Neutrophil (primary cell): ENCODE measurements at regions not wholly inside any gene's neighbourhood (a gene's known extent, or its start where the extent isn't known, plus 50 kb on each side); places are given as distances from the start of the nearest gene placed in this dataset.

Experiments
- H3K27ac ChIP-seq: fragments of 200-600 bp; sonication (generic); 2 replicates; pipeline ENCODE4 v1.5.1; 2016; ENCODE audit warnings: mild to moderate bottlenecking, moderate library complexity
- H3K27me3 ChIP-seq: fragments of 200-600 bp; sonication (generic); 2 replicates; pipeline ENCODE4 v1.6.0; 2016; ENCODE audit warnings: mild to moderate bottlenecking
- H3K36me3 ChIP-seq: fragments of 200-600 bp; sonication (generic); 2 replicates; pipeline ENCODE4 v1.5.1; 2017
- H3K4me1 ChIP-seq, 2 experiments: fragments of 200-600 bp in 1 of 2; sonication (generic) in 1 of 2; 1 replicate in 1 of 2; 2 replicates in 1 of 2; pipeline versions ENCODE4 v1.5.1 to v1.6.1; 2013 to 2016; ENCODE audit warnings: low read depth in 1 of 2, low read length in 1 of 2, mild to moderate bottlenecking in 1 of 2, moderate library complexity in 1 of 2; ENCODE audit not compliant: control insufficient read depth in 1 of 2, insufficient read depth in 1 of 2
- H3K4me3 ChIP-seq, 2 experiments: fragments of 200-600 bp in 1 of 2; sonication (generic) in 1 of 2; 1 replicate in 1 of 2; 2 replicates in 1 of 2; pipeline ENCODE4 v1.5.1; 2013 to 2016; ENCODE audit warnings: low read depth in 1 of 2, low read length in 1 of 2, mild to moderate bottlenecking in 1 of 2, moderate library complexity in 1 of 2
- H3K9me3 ChIP-seq: fragments of 200-600 bp; sonication (generic); 2 replicates; pipeline ENCODE4 v1.5.1; 2016
- CTCF ChIP-seq: fragments of 200-600 bp; sonication (generic); IDR thresholded peaks from 2 replicates; pipeline ENCODE4 v1.5.1; 2016; ENCODE audit warnings: antibody characterized with exemption

- Histone ChIP-seq H3K36me3 (no peaks in the 10 kb centered on the region), H3K4me3 (no peak overlapping the region), H3K27me3 (no peaks in the 10 kb centered on the region), H3K9me3 (no peaks in the 10 kb centered on the region), H3K27ac (no peak overlapping the region), H3K4me1 (no peaks in the 10 kb centered on the region)
- no peak for TF ChIP-seq CTCF
Measured at GRCh38 chr2:198545411-198545810, 741.0 kb downstream of the PLCL1 start.

GRCh38 chr2:198544461-198544860 is 740.1 kb downstream of the PLCL1 start:
- Histone ChIP-seq H3K4me1 (no peaks in the 10 kb centered on the region), H3K9me3 (no peaks in the 10 kb centered on the region), H3K36me3 (no peaks in the 10 kb centered on the region), H3K27ac (no peak overlapping the region), H3K4me3 (no peak overlapping the region), H3K27me3 (no peaks in the 10 kb centered on the region)
- no peak for TF ChIP-seq CTCF

- TF ChIP-seq CTCF: no peak
- Histone ChIP-seq H3K9me3 (no peaks in the 10 kb centered on the region), H3K4me1 (no peaks in the 10 kb centered on the region)
Measured at GRCh38 chr2:198534756-198535155, 730.4 kb downstream of the PLCL1 start.

GRCh38 chr2:198525211-198525969 is 721.0 kb downstream of the PLCL1 start:
- no peak for TF ChIP-seq CTCF
- no peaks in the 10 kb centered on the region for H3K9me3 ChIP-seq
- H3K4me1 ChIP-seq: no peaks in the 10 kb centered on the region
- no peaks in the 10 kb centered on the region for H3K27me3 ChIP-seq
- H3K27ac ChIP-seq: no peak overlapping the region
- no peak overlapping the region for H3K4me3 ChIP-seq
- no peaks in the 10 kb centered on the region for H3K36me3 ChIP-seq

More at GRCh38 chr2:198534756-198535155, 730.4 kb downstream of the PLCL1 start:
- Histone ChIP-seq H3K4me3 (no peak overlapping the region), H3K36me3 (no peaks in the 10 kb centered on the region), H3K27ac (no peak overlapping the region), H3K27me3 (no peaks in the 10 kb centered on the region)

GRCh38 chr2:198523710-198524109 is 719.3 kb downstream of the PLCL1 start:
- Histone ChIP-seq H3K27ac (no peak overlapping the region), H3K36me3 (no peaks in the 10 kb centered on the region), H3K4me1 (no peaks in the 10 kb centered on the region), H3K4me3 (no peak overlapping the region), H3K9me3 (no peaks in the 10 kb centered on the region), H3K27me3 (no peaks in the 10 kb centered on the region)
- TF ChIP-seq CTCF: no peak
